ENCODE measurements at regions not wholly inside any gene's neighbourhood (a gene's known extent, or its start where the extent isn't known, plus 50 kb on each side); places are given as distances from the start of the nearest gene placed in this dataset.

GRCh38 chr1:60265560-60266535 is 192.3 kb upstream of the C1orf87 start:
- Histone ChIP-seq H3K36me3 (ENCODE audit: control insufficient read depth, low read length) (no peaks in the 10 kb centered on the region), H3K9me3 (ENCODE audit: control insufficient read depth, insufficient read depth, low read length) (no peaks in the 10 kb centered on the region), H3K4me1 (ENCODE audit: control insufficient read depth, low read length) (no peaks in the 10 kb centered on the region), H3K4me3 (ENCODE audit: low read length) (no peak overlapping the region), H4K20me1 (ENCODE audit: control insufficient read depth, insufficient read depth, low read depth, low read length) (no peaks in the 10 kb centered on the region), H3K27me3 (ENCODE audit: control insufficient read depth, low read length) (no peaks in the 10 kb centered on the region), H3K4me2 (ENCODE audit: low read length) (no peak overlapping the region), H3F3A (ENCODE audit: control insufficient read depth, insufficient read depth) (no peaks in the 10 kb centered on the region), H3K27ac (ENCODE audit: low read depth, low read length) (no peak overlapping the region), H3K79me2 (ENCODE audit: control insufficient read depth, low read length) (no peaks in the 10 kb centered on the region), H3K9me2 (replicated peaks; ENCODE audit: control insufficient read depth, low read length) (no peaks in the 10 kb centered on the region)
- no peak for TF ChIP-seq CTCF (IDR thresholded peaks at IDR 0.05; ENCODE audit: low read depth, low read length, poor library complexity, severe bottlenecking)
- no peak for TF ChIP-seq EZH2phosphoT487 (IDR thresholded peaks at IDR 0.05; ENCODE audit: borderline replicate concordance, low read length)

GRCh38 chr1:60262701-60263100 is 189.1 kb upstream of the C1orf87 start:
- H3K4me3 ChIP-seq (ENCODE audit: low read length): no peak overlapping the region
- TF ChIP-seq CTCF (IDR thresholded peaks at IDR 0.05; ENCODE audit: low read depth, low read length, poor library complexity, severe bottlenecking) (no peak), EZH2phosphoT487 (IDR thresholded peaks at IDR 0.05; ENCODE audit: borderline replicate concordance, low read length) (no peak)
- H3K36me3 ChIP-seq (ENCODE audit: control insufficient read depth, low read length): no peaks in the 10 kb centered on the region
- H3K27me3 ChIP-seq (ENCODE audit: control insufficient read depth, low read length): no peaks in the 10 kb centered on the region
- no peak overlapping the region for H3K27ac ChIP-seq (ENCODE audit: low read depth, low read length)
- no peaks in the 10 kb centered on the region for H3K4me1 ChIP-seq (ENCODE audit: control insufficient read depth, low read length)
- no peaks in the 10 kb centered on the region for H4K20me1 ChIP-seq (ENCODE audit: control insufficient read depth, insufficient read depth, low read depth, low read length)
- no peaks in the 10 kb centered on the region for H3K79me2 ChIP-seq (ENCODE audit: control insufficient read depth, low read length)
- H3K9me2 ChIP-seq (replicated peaks; ENCODE audit: control insufficient read depth, low read length): no peaks in the 10 kb centered on the region
- H3K4me2 ChIP-seq (ENCODE audit: low read length): no peak overlapping the region
- no peaks in the 10 kb centered on the region for H3F3A ChIP-seq (ENCODE audit: control insufficient read depth, insufficient read depth)
- H3K9me3 ChIP-seq (ENCODE audit: control insufficient read depth, insufficient read depth, low read length): no peaks in the 10 kb centered on the region

GRCh38 chr1:60257531-60257930 is 184.0 kb upstream of the C1orf87 start:
- Histone ChIP-seq H3K4me3 (ENCODE audit: low read length) (no peak overlapping the region), H4K20me1 (ENCODE audit: control insufficient read depth, insufficient read depth, low read depth, low read length) (no peaks in the 10 kb centered on the region), H3K9me3 (ENCODE audit: control insufficient read depth, insufficient read depth, low read length) (no peaks in the 10 kb centered on the region), H3K27me3 (ENCODE audit: control insufficient read depth, low read length) (no peaks in the 10 kb centered on the region), H3K4me1 (ENCODE audit: control insufficient read depth, low read length) (no peaks in the 10 kb centered on the region), H3K9me2 (replicated peaks; ENCODE audit: control insufficient read depth, low read length) (no peaks in the 10 kb centered on the region), H3K36me3 (ENCODE audit: control insufficient read depth, low read length) (no peaks in the 10 kb centered on the region), H3K27ac (ENCODE audit: low read depth, low read length) (no peak overlapping the region), H3K4me2 (ENCODE audit: low read length) (no peak overlapping the region), H3F3A (ENCODE audit: control insufficient read depth, insufficient read depth) (no peaks in the 10 kb centered on the region), H3K79me2 (ENCODE audit: control insufficient read depth, low read length) (no peaks in the 10 kb centered on the region)
- TF ChIP-seq EZH2phosphoT487 (IDR thresholded peaks at IDR 0.05; ENCODE audit: borderline replicate concordance, low read length) (no peak), CTCF (IDR thresholded peaks at IDR 0.05; ENCODE audit: low read depth, low read length, poor library complexity, severe bottlenecking) (no peak)

All from DOHH2 (cell line).